Neural crest cell (in vitro differentiated cells): ENCODE measurements at regions not wholly inside any gene's neighbourhood (a gene's known extent, or its start where the extent isn't known, plus 50 kb on each side); places are given as distances from the start of the nearest gene placed in this dataset.

Experiments used
- DNase-seq: peaks from one replicate; pipeline ENCODE4 v3.0.0; 2021; ENCODE audit warnings: low read depth, mixed read lengths, low spot score
- H3K27ac Mint-ChIP-seq: one replicate; pipeline ENCODE4 v1.8.0; 2021; ENCODE audit warnings: mild to moderate bottlenecking, mixed read lengths; ENCODE audit not compliant: unreplicated experiment
- H3K27me3 Mint-ChIP-seq: 2 replicates; pipeline ENCODE4 v1.8.0; 2021; ENCODE audit warnings: low read depth, mild to moderate bottlenecking, mixed read lengths
- H3K36me3 Mint-ChIP-seq: 2 replicates; pipeline ENCODE4 v1.8.0; 2021; ENCODE audit warnings: low read depth, mild to moderate bottlenecking, mixed read lengths
- H3K4me1 Mint-ChIP-seq: 2 replicates; pipeline ENCODE4 v1.8.0; 2021; ENCODE audit warnings: mixed read lengths
- H3K4me3 Mint-ChIP-seq: one replicate; pipeline ENCODE4 v1.8.0; 2021; ENCODE audit warnings: mild to moderate bottlenecking, mixed read lengths
- H3K9me3 Mint-ChIP-seq: 2 replicates; pipeline ENCODE4 v1.8.0; 2021; ENCODE audit warnings: mixed read lengths
- TF ChIP-seq, protein P1 (sequence below): fragments of 200-600 bp; sonication (generic); conservative IDR thresholded peaks from 2 replicates; pipeline ENCODE4 v1.5.0; 2021; ENCODE audit warnings: antibody characterized with exemption, mild to moderate bottlenecking

DNA sequence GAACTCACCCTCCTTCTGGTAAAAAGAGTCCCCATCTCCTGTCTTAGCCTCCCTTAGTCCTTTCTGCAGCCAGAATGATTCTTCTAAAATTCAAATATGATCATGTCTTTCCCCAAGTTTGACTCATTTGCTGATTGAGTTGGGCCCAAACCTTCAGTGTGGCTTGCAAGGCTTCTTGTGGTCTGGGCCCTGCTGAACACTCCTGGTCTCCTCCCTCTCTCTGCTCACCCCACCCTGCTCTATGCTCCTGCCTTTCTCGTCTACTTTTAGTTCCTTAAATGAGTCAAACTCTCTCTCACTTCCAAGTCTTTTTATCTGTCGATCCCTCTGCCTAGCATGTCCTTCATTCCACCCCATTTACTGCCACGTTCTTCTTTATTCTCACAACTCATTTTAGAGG is 72.6 kb downstream of the CCR1 start:
- Mint-ChIP-seq H3K27ac (no peak overlapping the region), H3K9me3 (no peaks in the 10 kb centered on the region), H3K4me1 (no peaks in the 10 kb centered on the region), H3K27me3 (no peaks in the 10 kb centered on the region), H3K36me3 (no peaks in the 10 kb centered on the region), H3K4me3 (no peak overlapping the region)
- no peak for DNase-seq
- TF ChIP-seq, protein P1, sequence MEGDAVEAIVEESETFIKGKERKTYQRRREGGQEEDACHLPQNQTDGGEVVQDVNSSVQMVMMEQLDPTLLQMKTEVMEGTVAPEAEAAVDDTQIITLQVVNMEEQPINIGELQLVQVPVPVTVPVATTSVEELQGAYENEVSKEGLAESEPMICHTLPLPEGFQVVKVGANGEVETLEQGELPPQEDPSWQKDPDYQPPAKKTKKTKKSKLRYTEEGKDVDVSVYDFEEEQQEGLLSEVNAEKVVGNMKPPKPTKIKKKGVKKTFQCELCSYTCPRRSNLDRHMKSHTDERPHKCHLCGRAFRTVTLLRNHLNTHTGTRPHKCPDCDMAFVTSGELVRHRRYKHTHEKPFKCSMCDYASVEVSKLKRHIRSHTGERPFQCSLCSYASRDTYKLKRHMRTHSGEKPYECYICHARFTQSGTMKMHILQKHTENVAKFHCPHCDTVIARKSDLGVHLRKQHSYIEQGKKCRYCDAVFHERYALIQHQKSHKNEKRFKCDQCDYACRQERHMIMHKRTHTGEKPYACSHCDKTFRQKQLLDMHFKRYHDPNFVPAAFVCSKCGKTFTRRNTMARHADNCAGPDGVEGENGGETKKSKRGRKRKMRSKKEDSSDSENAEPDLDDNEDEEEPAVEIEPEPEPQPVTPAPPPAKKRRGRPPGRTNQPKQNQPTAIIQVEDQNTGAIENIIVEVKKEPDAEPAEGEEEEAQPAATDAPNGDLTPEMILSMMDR: no peak

DNA sequence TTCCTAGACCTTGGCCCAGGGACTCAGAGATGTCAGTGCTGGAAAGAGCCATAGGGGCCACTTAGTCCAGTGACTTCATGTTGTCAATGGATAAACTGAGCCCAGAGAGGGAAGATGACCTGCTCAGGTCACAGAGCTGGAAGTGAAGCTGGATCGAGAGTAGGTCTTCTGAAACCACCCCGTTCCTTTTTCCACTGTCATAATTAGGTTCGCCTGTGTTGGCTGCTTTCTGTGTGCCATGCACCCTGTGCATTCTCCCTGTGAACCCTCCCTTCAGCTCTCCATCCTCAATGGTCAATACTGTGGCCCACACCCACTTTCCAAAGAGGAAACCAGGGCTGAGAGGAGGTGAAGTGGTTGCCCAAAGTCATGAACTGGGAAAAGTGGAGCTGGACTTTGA is 74.8 kb downstream of the CCR1 start:
- Mint-ChIP-seq H3K9me3 (no peaks in the 10 kb centered on the region), H3K27me3 (no peaks in the 10 kb centered on the region), H3K4me3 (no peak overlapping the region), H3K27ac (no peak overlapping the region), H3K4me1 (no peaks in the 10 kb centered on the region), H3K36me3 (no peaks in the 10 kb centered on the region)
- TF ChIP-seq, protein P1: no peak
- no peak for DNase-seq

DNA sequence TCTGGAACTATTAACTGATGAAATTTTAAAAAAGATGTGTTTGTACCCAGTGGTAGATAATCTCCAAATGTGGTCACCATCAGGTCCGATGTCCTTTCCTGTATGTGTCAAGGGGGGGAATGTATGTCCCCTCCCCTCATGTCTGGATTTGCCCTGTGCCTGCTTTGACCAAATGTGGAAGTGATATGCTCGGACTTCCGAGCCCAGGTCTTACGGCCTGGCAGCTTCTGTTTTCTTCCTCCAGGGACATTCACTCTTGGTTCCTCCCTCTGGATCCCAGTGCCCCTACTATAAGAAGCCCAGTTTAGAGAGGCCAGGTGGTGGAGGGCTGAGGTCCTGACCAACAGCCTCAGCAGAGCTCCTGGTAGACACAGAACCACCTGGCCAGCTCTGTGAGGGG is 75.5 kb downstream of the CCR1 start:
- Mint-ChIP-seq H3K27ac (no peak overlapping the region), H3K9me3 (no peaks in the 10 kb centered on the region), H3K27me3 (no peaks in the 10 kb centered on the region), H3K36me3 (no peaks in the 10 kb centered on the region), H3K4me3 (no peak overlapping the region), H3K4me1 (no peaks in the 10 kb centered on the region)
- TF ChIP-seq, protein P1: no peak
- no peak for DNase-seq

DNA sequence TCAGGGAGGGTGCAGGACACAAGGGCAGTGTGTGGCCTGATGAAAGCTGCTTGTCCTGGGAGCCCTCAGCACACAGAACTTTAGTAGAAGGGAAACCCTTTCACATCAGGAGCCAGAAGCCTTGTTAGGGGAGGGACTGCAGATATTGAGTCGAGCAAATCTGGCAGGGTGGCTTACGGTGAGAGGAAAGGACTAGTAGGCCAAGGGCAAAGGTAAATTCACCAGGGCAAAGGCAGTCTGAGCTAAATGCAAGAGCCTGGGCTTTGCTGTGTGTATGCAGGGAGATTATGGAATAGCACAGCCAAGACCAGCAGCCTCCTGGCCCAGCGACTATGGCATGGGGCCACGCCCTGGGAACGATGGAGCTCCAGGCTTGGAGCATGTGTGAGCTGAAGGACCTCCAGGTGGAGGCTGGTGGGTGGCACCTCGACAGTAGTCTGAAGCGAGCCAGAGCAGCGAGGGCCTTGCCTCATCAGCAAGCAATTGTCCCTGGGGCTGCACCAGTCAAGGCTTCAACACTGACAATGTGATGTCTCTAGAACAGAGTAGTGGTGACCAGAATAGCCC is 76.1 kb downstream of the CCR1 start:
- H3K27me3 Mint-ChIP-seq: peaks cover 2% of the 10 kb centered on the region
- H3K4me3 Mint-ChIP-seq: no peak overlapping the region
- no peak for DNase-seq
- TF ChIP-seq, protein P1: no peak
- no peaks in the 10 kb centered on the region for H3K9me3 Mint-ChIP-seq
- H3K27ac Mint-ChIP-seq: no peak overlapping the region
- H3K4me1 Mint-ChIP-seq: no peaks in the 10 kb centered on the region
- H3K36me3 Mint-ChIP-seq: no peaks in the 10 kb centered on the region

DNA sequence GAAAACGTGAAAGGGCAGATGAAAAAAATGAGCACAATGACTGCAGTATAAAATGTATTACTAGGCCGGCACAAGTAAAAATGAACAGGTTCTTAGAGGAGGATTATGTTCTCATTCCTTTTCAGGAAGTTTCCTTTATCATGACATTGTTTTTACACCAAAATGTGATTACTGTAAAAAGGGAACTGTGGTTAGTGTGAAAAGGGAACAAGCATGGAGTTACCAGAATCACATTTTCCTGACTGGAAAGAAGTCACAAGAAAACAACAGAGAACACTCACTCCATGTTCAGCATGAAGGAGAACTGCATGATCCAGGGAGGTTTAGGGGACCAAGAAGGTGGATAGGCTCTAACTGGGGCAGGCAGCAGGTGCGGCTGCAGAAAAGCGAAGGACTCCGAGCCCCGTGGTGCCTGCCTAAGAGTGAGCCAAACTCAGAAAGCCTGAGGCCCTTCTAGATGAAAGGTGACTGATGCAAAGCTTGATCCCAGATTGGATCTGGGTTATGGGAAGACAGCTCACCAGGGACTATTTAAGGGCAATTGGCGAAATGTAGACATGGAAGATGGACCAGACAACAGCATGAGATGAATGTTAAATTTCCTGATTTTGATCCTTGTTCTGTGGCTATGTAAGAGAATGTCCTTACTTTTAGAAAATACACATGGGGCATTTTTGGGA is 77.3 kb downstream of the CCR1 start:
- no peaks in the 10 kb centered on the region for H3K9me3 Mint-ChIP-seq

More for the DNA sequence above, 77.3 kb downstream of the CCR1 start:
- no peaks in the 10 kb centered on the region for H3K4me1 Mint-ChIP-seq
- H3K36me3 Mint-ChIP-seq: no peaks in the 10 kb centered on the region
- DNase-seq: no peak
- TF ChIP-seq, protein P1: no peak
- no peak overlapping the region for H3K27ac Mint-ChIP-seq
- no peak overlapping the region for H3K4me3 Mint-ChIP-seq
- H3K27me3 Mint-ChIP-seq: peaks cover 10% of the 10 kb centered on the region
